ENCODE measurements at regions not wholly inside any gene's neighbourhood (a gene's known extent, or its start where the extent isn't known, plus 50 kb on each side); places are given as distances from the start of the nearest gene placed in this dataset.

GRCh38 chr9:81776834-81777233, 87.5 kb upstream of the TLE1 start:
- Histone ChIP-seq H3K4me1 (ENCODE audit: control insufficient read depth, insufficient read depth, low read length) (peaks cover 7% of the 10 kb centered on the region), H3K36me3 (ENCODE audit: control insufficient read depth, insufficient read depth, low read length) (no peaks in the 10 kb centered on the region), H3K27ac (ENCODE audit: low read depth, low read length) (no peak overlapping the region), H3K4me3 (ENCODE audit: low read length) (no peak overlapping the region), H3K9me3 (ENCODE audit: control insufficient read depth, low read length) (no peaks in the 10 kb centered on the region), H3K27me3 (ENCODE audit: control insufficient read depth, insufficient read depth, low read length, poor library complexity, severe bottlenecking) (no peaks in the 10 kb centered on the region), H3K9ac (ENCODE audit: extremely low read depth, low read length, poor library complexity, severe bottlenecking) (no peak overlapping the region)
- DNase-seq, result no peak
- peaks cover 33% of the 10 kb centered on the region for H3K4me1 Mint-ChIP-seq
- no peak overlapping the region for H3K4me3 Mint-ChIP-seq
- H3K9me3 Mint-ChIP-seq, result no peaks in the 10 kb centered on the region
- H3K27me3 Mint-ChIP-seq (ENCODE audit: insufficient read depth), result peaks cover 12% of the 10 kb centered on the region
- no peaks in the 10 kb centered on the region for H3K36me3 Mint-ChIP-seq (ENCODE audit: low read depth)
- 100% methylated on average over 2 of the region's 2 CpGs; no CpG with 5 or more reads in 1 of the 2 experiments for WGBS, 2 experiments (ENCODE audit: insufficient coverage in 1 of 2, insufficient read length in 1 of 2)
- no peak overlapping the region for H3K27ac Mint-ChIP-seq
- TF ChIP-seq CTCF (conservative IDR thresholded peaks at IDR 0.05), result no peak

GRCh38 chr9:81777482-81777881, 88.1 kb upstream of the TLE1 start:
- no peak for TF ChIP-seq CTCF (conservative IDR thresholded peaks at IDR 0.05)
- Mint-ChIP-seq H3K27ac (no peak overlapping the region), H3K36me3 (ENCODE audit: low read depth) (no peaks in the 10 kb centered on the region), H3K4me3 (no peak overlapping the region), H3K4me1 (peaks cover 28% of the 10 kb centered on the region), H3K9me3 (peaks cover 3% of the 10 kb centered on the region), H3K27me3 (ENCODE audit: insufficient read depth) (peaks cover 12% of the 10 kb centered on the region)
- DNase-seq, result no peak
- no peak overlapping the region for H3K27ac ChIP-seq (ENCODE audit: low read depth, low read length)
- H3K27me3 ChIP-seq (ENCODE audit: control insufficient read depth, insufficient read depth, low read length, poor library complexity, severe bottlenecking), result no peaks in the 10 kb centered on the region
- H3K9me3 ChIP-seq (ENCODE audit: control insufficient read depth, low read length), result no peaks in the 10 kb centered on the region
- H3K36me3 ChIP-seq (ENCODE audit: control insufficient read depth, insufficient read depth, low read length), result no peaks in the 10 kb centered on the region
- no peak overlapping the region for H3K9ac ChIP-seq (ENCODE audit: extremely low read depth, low read length, poor library complexity, severe bottlenecking)
- 90 to 100% methylated on average over 1 to 3 of the region's 3 CpGs for WGBS, 2 experiments (ENCODE audit: insufficient coverage in 1 of 2, insufficient read length in 1 of 2)
- no peak overlapping the region for H3K4me3 ChIP-seq (ENCODE audit: low read length)
- peaks cover 3% of the 10 kb centered on the region for H3K4me1 ChIP-seq (ENCODE audit: control insufficient read depth, insufficient read depth, low read length)

- Histone ChIP-seq H3K4me3 (ENCODE audit: low read length) (no peak overlapping the region), H3K36me3 (ENCODE audit: control insufficient read depth, insufficient read depth, low read length) (no peaks in the 10 kb centered on the region), H3K9ac (ENCODE audit: extremely low read depth, low read length, poor library complexity, severe bottlenecking) (no peak overlapping the region), H3K27ac (ENCODE audit: low read depth, low read length) (no peak overlapping the region), H3K4me1 (ENCODE audit: control insufficient read depth, insufficient read depth, low read length) (peaks cover 5% of the 10 kb centered on the region), H3K27me3 (ENCODE audit: control insufficient read depth, insufficient read depth, low read length, poor library complexity, severe bottlenecking) (no peaks in the 10 kb centered on the region), H3K9me3 (ENCODE audit: control insufficient read depth, low read length) (no peaks in the 10 kb centered on the region)
- Mint-ChIP-seq H3K4me1 (peaks cover 20% of the 10 kb centered on the region), H3K9me3 (peaks cover 3% of the 10 kb centered on the region), H3K36me3 (ENCODE audit: low read depth) (no peaks in the 10 kb centered on the region), H3K4me3 (no peak overlapping the region), H3K27me3 (ENCODE audit: insufficient read depth) (no peaks in the 10 kb centered on the region), H3K27ac (no peak overlapping the region)
- WGBS, 2 experiments (ENCODE audit: insufficient coverage in 1 of 2, insufficient read length in 1 of 2), result 93 to 96% methylated on average over 8 to 10 of the region's 10 CpGs
- no peak for DNase-seq
- no peak for TF ChIP-seq CTCF (conservative IDR thresholded peaks at IDR 0.05)
These were observed 93.1 kb upstream of the TLE1 start for GRCh38 chr9:81782313-81782995.
